Mesendoderm (in vitro differentiated cells): ENCODE measurements at regions not wholly inside any gene's neighbourhood (a gene's known extent, or its start where the extent isn't known, plus 50 kb on each side); places are given as distances from the start of the nearest gene placed in this dataset.
A peak's percentile ranks its signal among the peaks of the same experiment; 100 is the strongest.

Source experiments
- DNase-seq: peaks from one replicate; pipeline ENCODE4 v3.0.0; 2013
- H2AK5ac ChIP-seq: 2 replicates; pipeline ENCODE4 v1.6.1; 2013; ENCODE audit warnings: low read length, inconsistent platforms
- H2BK120ac ChIP-seq: 2 replicates; pipeline ENCODE4 v1.6.1; 2013; ENCODE audit warnings: low read depth, mild to moderate bottlenecking, low read length, moderate library complexity, mixed read lengths
- H2BK15ac ChIP-seq: replicated peaks from 2 replicates; pipeline ENCODE4 v1.6.1; 2013; ENCODE audit warnings: low read depth, mild to moderate bottlenecking, moderate library complexity
- H2BK5ac ChIP-seq: 2 replicates; pipeline ENCODE4 v1.6.1; 2013; ENCODE audit warnings: low read length, inconsistent platforms
- H3K18ac ChIP-seq: 2 replicates; pipeline ENCODE4 v1.6.1; 2013; ENCODE audit warnings: mild to moderate bottlenecking, low read length, mixed read lengths
- H3K23ac ChIP-seq: one replicate; pipeline ENCODE4 v1.6.1; 2013; ENCODE audit warnings: low read length
- H3K27ac ChIP-seq: 2 replicates; pipeline ENCODE4 v1.5.1; 2013; ENCODE audit warnings: low read depth, mild to moderate bottlenecking, inconsistent platforms, low read length, moderate library complexity
- H3K27me3 ChIP-seq: 2 replicates; pipeline ENCODE4 v1.6.1; 2013; ENCODE audit warnings: low read length, control low read depth, mild to moderate bottlenecking, inconsistent platforms; ENCODE audit not compliant: insufficient read depth, poor library complexity
- H3K36me3 ChIP-seq: 2 replicates; pipeline ENCODE4 v1.6.1; 2013; ENCODE audit warnings: low read length, inconsistent platforms; ENCODE audit not compliant: control insufficient read depth, insufficient read depth
- H3K4ac ChIP-seq: one replicate; pipeline ENCODE4 v1.6.1; 2013; ENCODE audit warnings: low read depth, mild to moderate bottlenecking, low read length, moderate library complexity
- H3K4me1 ChIP-seq: 2 replicates; pipeline ENCODE4 v1.6.1; 2013; ENCODE audit warnings: low read depth, low read length, inconsistent platforms; ENCODE audit not compliant: control insufficient read depth
- H3K4me2 ChIP-seq: 2 replicates; pipeline ENCODE4 v1.6.1; 2013; ENCODE audit warnings: low read length
- H3K4me3 ChIP-seq: 2 replicates; pipeline ENCODE4 v1.5.1; 2013; ENCODE audit warnings: mild to moderate bottlenecking, low read length
- H3K56ac ChIP-seq: one replicate; pipeline ENCODE4 v1.6.1; 2013; ENCODE audit warnings: low read length
- H3K79me1 ChIP-seq: 2 replicates; pipeline ENCODE4 v1.6.1; 2013; ENCODE audit warnings: low read length, inconsistent platforms
- H3K79me2 ChIP-seq: 2 replicates; pipeline ENCODE4 v1.6.1; 2013; ENCODE audit warnings: mild to moderate bottlenecking, low read length; ENCODE audit not compliant: control insufficient read depth, insufficient read depth
- H3K9ac ChIP-seq: 2 replicates; pipeline ENCODE4 v1.6.1; 2013; ENCODE audit warnings: low read length, inconsistent platforms
- H4K5ac ChIP-seq: one replicate; pipeline ENCODE4 v1.6.1; 2013; ENCODE audit warnings: low read length
- H4K8ac ChIP-seq: one replicate; pipeline ENCODE4 v1.6.1; 2013; ENCODE audit warnings: low read depth, mild to moderate bottlenecking, control low read depth, low read length, moderate library complexity
- whole genome bisulfite sequencing: extraction: QIAGEN DNeasy Blood & Tissue Kit; methylation state at CpG from one replicate; pipeline ENCODE4 v1.1.7; 2013; ENCODE audit warnings: low lambda C conversion rate, missing lambda C conversion rate; ENCODE audit not compliant: insufficient coverage; ENCODE audit errors: extremely low coverage; 5-methylcytosine and 5-hydroxymethylcytosine counted together

GRCh38 chr7:83870515-83870914 lies 221.6 kb upstream of the SEMA3E start:
- no peak overlapping the region for H3K27ac ChIP-seq
- H3K79me1 ChIP-seq, result no peaks in the 10 kb centered on the region
- DNase-seq, result no peak
- H3K4ac ChIP-seq, result no peak overlapping the region
- no peak overlapping the region for H4K5ac ChIP-seq
- no peak overlapping the region for H4K8ac ChIP-seq
- no peak overlapping the region for H2BK15ac ChIP-seq
- no peak overlapping the region for H3K56ac ChIP-seq
- no peak overlapping the region for H2BK120ac ChIP-seq
- no peaks in the 10 kb centered on the region for H3K4me1 ChIP-seq
- H3K79me2 ChIP-seq, result no peaks in the 10 kb centered on the region
- H3K18ac ChIP-seq, result no peak overlapping the region
- H2AK5ac ChIP-seq, result no peak overlapping the region
- no peak overlapping the region for H3K9ac ChIP-seq
- WGBS, result no CpG with 5 or more reads among the region's 1 CpG
- no peak overlapping the region for H3K4me2 ChIP-seq
- H3K27me3 ChIP-seq, result no peaks in the 10 kb centered on the region
- H3K23ac ChIP-seq, result no peak overlapping the region
- H3K4me3 ChIP-seq, result no peak overlapping the region
- no peaks in the 10 kb centered on the region for H3K36me3 ChIP-seq
- no peak overlapping the region for H2BK5ac ChIP-seq

GRCh38 chr7:83866582-83866981 lies 217.6 kb upstream of the SEMA3E start:
- Histone ChIP-seq H3K4me2 (no peak overlapping the region), H4K5ac (no peak overlapping the region), H2BK5ac (no peak overlapping the region), H2AK5ac (no peak overlapping the region), H3K27me3 (no peaks in the 10 kb centered on the region), H3K56ac (no peak overlapping the region), H3K79me1 (no peaks in the 10 kb centered on the region), H3K27ac (no peak overlapping the region), H3K36me3 (no peaks in the 10 kb centered on the region), H2BK15ac (no peak overlapping the region), H4K8ac (no peak overlapping the region), H2BK120ac (no peak overlapping the region), H3K4me1 (no peaks in the 10 kb centered on the region), H3K23ac (no peak overlapping the region), H3K79me2 (no peaks in the 10 kb centered on the region), H3K9ac (no peak overlapping the region), H3K4me3 (no peak overlapping the region), H3K4ac (no peak overlapping the region), H3K18ac (no peak overlapping the region)
- peak; percentile 24 for DNase-seq
- WGBS, result 100% methylated on average over 1 of the region's 2 CpGs

- no peak overlapping the region for H3K4me3 ChIP-seq
- no peak overlapping the region for H3K18ac ChIP-seq
- no peak overlapping the region for H2BK5ac ChIP-seq
- H2AK5ac ChIP-seq, result no peak overlapping the region
- H4K5ac ChIP-seq, result no peak overlapping the region
- no CpG with 5 or more reads among the region's 2 CpGs for WGBS
- H2BK120ac ChIP-seq, result no peak overlapping the region
- H3K79me1 ChIP-seq, result no peaks in the 10 kb centered on the region
- no peaks in the 10 kb centered on the region for H3K36me3 ChIP-seq
- H3K4me1 ChIP-seq, result no peaks in the 10 kb centered on the region
- no peak overlapping the region for H3K27ac ChIP-seq
- no peak overlapping the region for H3K4ac ChIP-seq
- H3K23ac ChIP-seq, result no peak overlapping the region
- no peak overlapping the region for H4K8ac ChIP-seq
- DNase-seq, result no peak
- H2BK15ac ChIP-seq, result no peak overlapping the region
- H3K56ac ChIP-seq, result no peak overlapping the region
- no peaks in the 10 kb centered on the region for H3K79me2 ChIP-seq
- H3K4me2 ChIP-seq, result no peak overlapping the region
- no peak overlapping the region for H3K9ac ChIP-seq
- H3K27me3 ChIP-seq, result no peaks in the 10 kb centered on the region
Observed at GRCh38 chr7:83864551-83864950, 215.6 kb upstream of the SEMA3E start.

- H4K8ac ChIP-seq, result no peak overlapping the region
- H3K4me1 ChIP-seq, result no peaks in the 10 kb centered on the region
- H3K36me3 ChIP-seq, result no peaks in the 10 kb centered on the region
Observed at GRCh38 chr7:83863906-83864305, 215.0 kb upstream of the SEMA3E start.

GRCh38 chr7:83861876-83862275 lies 212.9 kb upstream of the SEMA3E start:
- Histone ChIP-seq H4K8ac (no peak overlapping the region), H3K27ac (no peak overlapping the region), H3K56ac (no peak overlapping the region), H3K4me1 (no peaks in the 10 kb centered on the region), H3K4me3 (no peak overlapping the region), H2BK5ac (no peak overlapping the region), H3K23ac (no peak overlapping the region), H2AK5ac (no peak overlapping the region), H2BK15ac (no peak overlapping the region), H3K4me2 (no peak overlapping the region), H4K5ac (no peak overlapping the region), H3K36me3 (no peaks in the 10 kb centered on the region), H3K9ac (no peak overlapping the region), H3K27me3 (no peaks in the 10 kb centered on the region), H2BK120ac (no peak overlapping the region), H3K79me1 (no peaks in the 10 kb centered on the region), H3K18ac (no peak overlapping the region), H3K79me2 (no peaks in the 10 kb centered on the region), H3K4ac (no peak overlapping the region)
- no CpG with 5 or more reads among the region's 3 CpGs for WGBS
- no peak for DNase-seq

More at GRCh38 chr7:83863906-83864305, 215.0 kb upstream of the SEMA3E start:
- H3K79me2 ChIP-seq, result no peaks in the 10 kb centered on the region
- no peak overlapping the region for H3K4ac ChIP-seq
- H3K27ac ChIP-seq, result no peak overlapping the region
- no peaks in the 10 kb centered on the region for H3K27me3 ChIP-seq
- WGBS, result no CpG with 5 or more reads among the region's 2 CpGs
- no peaks in the 10 kb centered on the region for H3K79me1 ChIP-seq
- no peak overlapping the region for H2BK120ac ChIP-seq
- H3K18ac ChIP-seq, result no peak overlapping the region
- DNase-seq, result no peak
- no peak overlapping the region for H3K4me2 ChIP-seq
- no peak overlapping the region for H2BK5ac ChIP-seq
- no peak overlapping the region for H3K56ac ChIP-seq
- H3K23ac ChIP-seq, result no peak overlapping the region
- H2BK15ac ChIP-seq, result no peak overlapping the region
- H3K9ac ChIP-seq, result no peak overlapping the region
- H4K5ac ChIP-seq, result no peak overlapping the region
- no peak overlapping the region for H2AK5ac ChIP-seq
- H3K4me3 ChIP-seq, result no peak overlapping the region

GRCh38 chr7:83859827-83860226 lies 210.9 kb upstream of the SEMA3E start:
- no CpG with 5 or more reads among the region's 1 CpG for WGBS
- no peaks in the 10 kb centered on the region for H3K27me3 ChIP-seq
- DNase-seq, result no peak

More at GRCh38 chr7:83859827-83860226, 210.9 kb upstream of the SEMA3E start:
- H2BK120ac ChIP-seq, result no peak overlapping the region
- H4K5ac ChIP-seq, result no peak overlapping the region
- H3K4me3 ChIP-seq, result no peak overlapping the region
- no peak overlapping the region for H3K18ac ChIP-seq
- no peaks in the 10 kb centered on the region for H3K79me1 ChIP-seq
- no peak overlapping the region for H2BK5ac ChIP-seq
- no peak overlapping the region for H3K56ac ChIP-seq
- H2AK5ac ChIP-seq, result no peak overlapping the region
- H3K4me2 ChIP-seq, result no peak overlapping the region
- H3K36me3 ChIP-seq, result no peaks in the 10 kb centered on the region
- no peak overlapping the region for H3K9ac ChIP-seq
- H3K4ac ChIP-seq, result no peak overlapping the region
- no peaks in the 10 kb centered on the region for H3K79me2 ChIP-seq
- H3K4me1 ChIP-seq, result no peaks in the 10 kb centered on the region
- H2BK15ac ChIP-seq, result no peak overlapping the region
- H3K27ac ChIP-seq, result no peak overlapping the region
- H4K8ac ChIP-seq, result no peak overlapping the region
- no peak overlapping the region for H3K23ac ChIP-seq
